HT1080 (cell line): ENCODE measurements at regions not wholly inside any gene's neighbourhood (a gene's known extent, or its start where the extent isn't known, plus 50 kb on each side); places are given as distances from the start of the nearest gene placed in this dataset.

Source experiments
- DNase-seq: peaks from one replicate; pipeline ENCODE4 v3.0.0-alpha.2; 2015; ENCODE audit warnings: low read depth

- DNase-seq: no peak
Measured at GRCh38 chr11:80629466-80629865, 1188.6 kb upstream of the TENM4 start.

- no peak for DNase-seq
Measured at GRCh38 chr11:80627364-80627763, 1186.5 kb upstream of the TENM4 start.

GRCh38 chr11:80626721-80627120, 1185.9 kb upstream of the TENM4 start:
- DNase-seq: no peak

GRCh38 chr11:80625563-80625962, 1184.7 kb upstream of the TENM4 start:
- no peak for DNase-seq

GRCh38 chr11:80621871-80622270, 1181.0 kb upstream of the TENM4 start:
- DNase-seq: no peak

GRCh38 chr11:80620867-80621266, 1180.0 kb upstream of the TENM4 start:
- no peak for DNase-seq

- no peak for DNase-seq
Measured at GRCh38 chr11:80617156-80617555, 1176.3 kb upstream of the TENM4 start.

- DNase-seq: no peak
Measured at GRCh38 chr11:80616070-80616800, 1175.4 kb upstream of the TENM4 start.

- no peak for DNase-seq
Measured at GRCh38 chr11:80613655-80614054, 1172.8 kb upstream of the TENM4 start.

- no peak for DNase-seq
Measured at GRCh38 chr11:80610516-80610915, 1169.7 kb upstream of the TENM4 start.

GRCh38 chr11:80603472-80603871, 1162.6 kb upstream of the TENM4 start:
- DNase-seq: no peak

- no peak for DNase-seq
Measured at GRCh38 chr11:80598905-80599304, 1158.1 kb upstream of the TENM4 start.

- no peak for DNase-seq
Measured at GRCh38 chr11:80596291-80596810, 1155.5 kb upstream of the TENM4 start.

GRCh38 chr11:80595011-80595410, 1154.2 kb upstream of the TENM4 start:
- DNase-seq: peak; percentile 52

GRCh38 chr11:80593648-80594374, 1153.0 kb upstream of the TENM4 start:
- peak; percentile 92 for DNase-seq

- DNase-seq: no peak
Measured at GRCh38 chr11:80592546-80592945, 1151.7 kb upstream of the TENM4 start.

GRCh38 chr11:80587906-80588305, 1147.1 kb upstream of the TENM4 start:
- no peak for DNase-seq

- DNase-seq: peak; percentile 40
Measured at GRCh38 chr11:80586464-80586863, 1145.6 kb upstream of the TENM4 start.

GRCh38 chr11:80584661-80585060, 1143.8 kb upstream of the TENM4 start:
- DNase-seq: no peak

- no peak for DNase-seq
Measured at GRCh38 chr11:80569832-80570231, 1129.0 kb upstream of the TENM4 start.

- no peak for DNase-seq
Measured at GRCh38 chr11:80565231-80565630, 1124.4 kb upstream of the TENM4 start.

- DNase-seq: no peak
Measured at GRCh38 chr11:80562523-80563125, 1121.8 kb upstream of the TENM4 start.
